ENCODE measurements at regions not wholly inside any gene's neighbourhood (a gene's known extent, or its start where the extent isn't known, plus 50 kb on each side); places are given as distances from the start of the nearest gene placed in this dataset.
"Not testable (repeated sequence)": the region's sequence is repeated elsewhere in the genome, so short reads cannot be mapped to it uniquely, and the experiment has no call there.

- no peak for DNase-seq
Observed at GRCh38 chr19:20287070-20287469, 120.1 kb downstream of the ZNF486 start.

- DNase-seq: not testable (repeated sequence)
Observed at GRCh38 chr19:20285876-20286275, 118.9 kb downstream of the ZNF486 start.

- no peak for DNase-seq
Observed at GRCh38 chr19:20279516-20279915, 112.5 kb downstream of the ZNF486 start.

- DNase-seq: no peak
Observed at GRCh38 chr19:20278342-20278741, 111.3 kb downstream of the ZNF486 start.

GRCh38 chr19:20276732-20277082 is 109.7 kb downstream of the ZNF486 start:
- not testable (repeated sequence) for DNase-seq

- DNase-seq: no peak
Observed at GRCh38 chr19:20276011-20276731, 109.2 kb downstream of the ZNF486 start.

GRCh38 chr19:20273951-20274570 is 107.0 kb downstream of the ZNF486 start:
- no peak for DNase-seq

GRCh38 chr19:20273376-20273775 is 106.4 kb downstream of the ZNF486 start:
- no peak for DNase-seq

GRCh38 chr19:20272627-20273010 is 105.6 kb downstream of the ZNF486 start:
- DNase-seq: not testable (repeated sequence)

- DNase-seq: not testable (repeated sequence)
Observed at GRCh38 chr19:20271927-20272626, 105.1 kb downstream of the ZNF486 start.

- DNase-seq: no peak
Observed at GRCh38 chr19:20271215-20271926, 104.4 kb downstream of the ZNF486 start.

- no peak for DNase-seq
Observed at GRCh38 chr19:20269461-20269860, 102.4 kb downstream of the ZNF486 start.

GRCh38 chr19:20261513-20261912 is 94.5 kb downstream of the ZNF486 start:
- not testable (repeated sequence) for DNase-seq

GRCh38 chr19:20260738-20261137 is 93.7 kb downstream of the ZNF486 start:
- DNase-seq: not testable (repeated sequence)

GRCh38 chr19:20259615-20260014 is 92.6 kb downstream of the ZNF486 start:
- DNase-seq: no peak

- no peak for DNase-seq
Observed at GRCh38 chr19:20256606-20257005, 89.6 kb downstream of the ZNF486 start.

GRCh38 chr19:20254121-20254520 is 87.1 kb downstream of the ZNF486 start:
- no peak for DNase-seq

- DNase-seq: no peak
Observed at GRCh38 chr19:20252613-20253012, 85.6 kb downstream of the ZNF486 start.

- no peak for DNase-seq
Observed at GRCh38 chr19:20250627-20251026, 83.6 kb downstream of the ZNF486 start.

GRCh38 chr19:20250121-20250520 is 83.1 kb downstream of the ZNF486 start:
- no peak for DNase-seq

All from GF-D8 (cell line).